MM.1S (cell line): ENCODE measurements at regions not wholly inside any gene's neighbourhood (a gene's known extent, or its start where the extent isn't known, plus 50 kb on each side); places are given as distances from the start of the nearest gene placed in this dataset.

Source experiments
- DNase-seq: peaks from one replicate; pipeline ENCODE4 v3.0.0-alpha.2; 2015
- H2AFZ ChIP-seq: fragments of 300-600 bp; sonication (generic); 2 replicates; pipeline ENCODE4 v1.6.0; 2016; ENCODE audit warnings: antibody characterized with exemption, low read length
- H3F3A ChIP-seq: fragments of 300-600 bp; sonication (generic); 2 replicates; pipeline ENCODE4 v1.6.1; 2016; ENCODE audit warnings: mild to moderate bottlenecking, antibody characterized with exemption, low read length, moderate library complexity, mixed read lengths; ENCODE audit not compliant: insufficient read depth
- H3K27ac ChIP-seq: fragments of 300-600 bp; sonication (generic); 2 replicates; pipeline ENCODE4 v1.5.1; 2016; ENCODE audit warnings: mild to moderate bottlenecking, low read length
- H3K27me3 ChIP-seq: fragments of 300-600 bp; sonication (generic); replicated peaks from 2 replicates; pipeline ENCODE4 v1.6.0; 2016; ENCODE audit warnings: low read length; ENCODE audit not compliant: insufficient read depth
- H3K36me3 ChIP-seq: fragments of 300-600 bp; sonication (generic); replicated peaks from 2 replicates; pipeline ENCODE4 v1.6.1; 2016; ENCODE audit warnings: mild to moderate bottlenecking, low read length, mixed read lengths; ENCODE audit not compliant: insufficient read depth
- H3K4me1 ChIP-seq: fragments of 300-600 bp; sonication (generic); 2 replicates; pipeline ENCODE4 v1.6.1; 2016; ENCODE audit warnings: low read length, mixed read lengths
- H3K4me2 ChIP-seq: fragments of 300-600 bp; sonication (generic); 2 replicates; pipeline ENCODE4 v1.6.0; 2016; ENCODE audit warnings: low read depth, low read length
- H3K4me3 ChIP-seq: fragments of 300-600 bp; sonication (generic); 2 replicates; pipeline ENCODE4 v1.5.1; 2016; ENCODE audit warnings: low read length, mixed read lengths
- H3K79me2 ChIP-seq: fragments of 300-600 bp; sonication (generic); 2 replicates; pipeline ENCODE4 v1.6.1; 2016; ENCODE audit warnings: mixed run types, low read length, mixed read lengths
- H3K9ac ChIP-seq: fragments of 300-600 bp; sonication (generic); 2 replicates; pipeline ENCODE4 v1.6.1; 2016; ENCODE audit warnings: low read length, mixed read lengths
- H3K9me2 ChIP-seq: fragments of 300-600 bp; sonication (generic); replicated peaks from 2 replicates; pipeline ENCODE4 v1.6.1; 2016; ENCODE audit warnings: mild to moderate bottlenecking, low read length, mixed read lengths; ENCODE audit not compliant: insufficient read depth
- H3K9me3 ChIP-seq: fragments of 300-600 bp; sonication (generic); replicated peaks from 2 replicates; pipeline ENCODE4 v1.6.1; 2016; ENCODE audit warnings: mild to moderate bottlenecking, low read length, mixed read lengths; ENCODE audit not compliant: insufficient read depth
- H4K20me1 ChIP-seq: fragments of 300-600 bp; sonication (generic); 2 replicates; pipeline ENCODE4 v1.6.1; 2016; ENCODE audit warnings: mild to moderate bottlenecking, low read length, moderate library complexity, mixed read lengths; ENCODE audit not compliant: insufficient read depth
- CTCF ChIP-seq: fragments of 300-600 bp; sonication (generic); IDR thresholded peaks from 2 replicates; pipeline ENCODE4 v1.5.1; 2016; ENCODE audit warnings: antibody characterized with exemption, low read length, mixed read lengths
- EZH2 ChIP-seq: fragments of 300-600 bp; sonication (generic); optimal IDR thresholded peaks from 2 replicates; pipeline ENCODE3; 2017; ENCODE audit warnings: low read depth, mild to moderate bottlenecking, antibody characterized with exemption, low read length, mixed read lengths
- EZH2phosphoT487 ChIP-seq: fragments of 300-600 bp; sonication (generic); IDR thresholded peaks from 2 replicates; pipeline ENCODE4 v1.6.1; 2018; ENCODE audit warnings: antibody characterized with exemption, low read length

GRCh38 chr6:159456349-159456748, 236.7 kb downstream of the SOD2 start:
- H3K9me2 ChIP-seq: no peaks in the 10 kb centered on the region
- TF ChIP-seq EZH2: no peak
- TF ChIP-seq EZH2phosphoT487: no peak
- no peak for TF ChIP-seq CTCF
- H3K27ac ChIP-seq: no peak overlapping the region
- H3K79me2 ChIP-seq: no peaks in the 10 kb centered on the region
- no peaks in the 10 kb centered on the region for H3K4me1 ChIP-seq
- no peak overlapping the region for H3K4me3 ChIP-seq
- no peak overlapping the region for H2AFZ ChIP-seq
- H3F3A ChIP-seq: no peaks in the 10 kb centered on the region
- no peaks in the 10 kb centered on the region for H3K36me3 ChIP-seq
- no peak overlapping the region for H3K4me2 ChIP-seq
- no peaks in the 10 kb centered on the region for H3K9me3 ChIP-seq
- no peaks in the 10 kb centered on the region for H4K20me1 ChIP-seq
- H3K9ac ChIP-seq: no peak overlapping the region
- DNase-seq: no peak
- no peaks in the 10 kb centered on the region for H3K27me3 ChIP-seq

GRCh38 chr6:159455700-159456274, 237.3 kb downstream of the SOD2 start:
- Histone ChIP-seq H3K36me3 (no peaks in the 10 kb centered on the region), H3K4me1 (no peaks in the 10 kb centered on the region), H3K27ac (no peak overlapping the region), H3F3A (no peaks in the 10 kb centered on the region), H3K4me3 (no peak overlapping the region), H2AFZ (no peak overlapping the region), H3K27me3 (no peaks in the 10 kb centered on the region), H3K9me3 (no peaks in the 10 kb centered on the region), H3K9ac (no peak overlapping the region), H3K9me2 (no peaks in the 10 kb centered on the region), H4K20me1 (no peaks in the 10 kb centered on the region), H3K4me2 (no peak overlapping the region), H3K79me2 (no peaks in the 10 kb centered on the region)
- no peak for DNase-seq
- TF ChIP-seq CTCF: no peak
- TF ChIP-seq EZH2: no peak
- no peak for TF ChIP-seq EZH2phosphoT487

GRCh38 chr6:159450815-159451465, 242.1 kb downstream of the SOD2 start:
- no peak overlapping the region for H3K4me3 ChIP-seq
- no peaks in the 10 kb centered on the region for H3K27me3 ChIP-seq
- no peak overlapping the region for H3K9ac ChIP-seq
- H3K79me2 ChIP-seq: no peaks in the 10 kb centered on the region
- no peak overlapping the region for H2AFZ ChIP-seq
- H3K27ac ChIP-seq: no peak overlapping the region
- TF ChIP-seq CTCF (no peak), EZH2 (no peak), EZH2phosphoT487 (no peak)
- H3F3A ChIP-seq: no peaks in the 10 kb centered on the region
- H3K9me2 ChIP-seq: no peaks in the 10 kb centered on the region
- no peaks in the 10 kb centered on the region for H3K4me1 ChIP-seq
- H3K9me3 ChIP-seq: no peaks in the 10 kb centered on the region
- no peaks in the 10 kb centered on the region for H3K36me3 ChIP-seq
- no peaks in the 10 kb centered on the region for H4K20me1 ChIP-seq
- H3K4me2 ChIP-seq: no peak overlapping the region
- DNase-seq: no peak
